Stomach (tissue), 8 donors: ENCODE measurements at regions not wholly inside any gene's neighbourhood (a gene's known extent, or its start where the extent isn't known, plus 50 kb on each side); places are given as distances from the start of the nearest gene placed in this dataset.

Experiments used
- DNase-seq, 2 donors: peaks; one replicate each; pipeline versions ENCODE4 v3.0.0 to v3.0.0-alpha.2; 2013 to 2019
- H3K27ac ChIP-seq, 5 donors: fragments of 200-600 bp in 4 of 5; sonication (generic) in 4 of 5; one replicate each; pipeline ENCODE4 v1.5.1; 2013 to 2019; ENCODE audit warnings: mild to moderate bottlenecking in 1 of 5, moderate library complexity in 1 of 5
- H3K27me3 ChIP-seq, 3 donors: fragments of 200-600 bp; sonication (generic); one replicate each; pipeline ENCODE4 v1.5.1; 2017 to 2019; ENCODE audit warnings: mixed run types in 1 of 3
- H3K36me3 ChIP-seq, 4 donors: fragments of 200-600 bp; sonication (generic); 1 replicate in 3 of 4; 2 replicates in 1 of 4; pipeline ENCODE4 v1.5.1; 2016 to 2019
- H3K4me1 ChIP-seq, 4 donors: fragments of 200-600 bp; sonication (generic); one replicate each; pipeline ENCODE4 v1.5.1; 2016 to 2019
- H3K4me3 ChIP-seq, 4 donors: fragments of 200-600 bp; sonication (generic) in 3 of 4; one replicate each; pipeline ENCODE4 v1.5.1; 2016 to 2019; ENCODE audit warnings: mild to moderate bottlenecking in 1 of 4
- H3K9me3 ChIP-seq, 4 donors: fragments of 200-600 bp; sonication (generic); one replicate each; pipeline ENCODE4 v1.5.1; 2016 to 2019
- CTCF ChIP-seq, 7 experiments: fragments of 450-650 bp in 4 of 7; fragments of 200-600 bp in 3 of 7; sonication (generic) in 3 of 7; IDR thresholded peaks; one replicate each; pipeline ENCODE4 v1.5.1; 2016 to 2019; ENCODE audit warnings: antibody characterized with exemption in 7 of 7, control low read depth in 2 of 7, mild to moderate bottlenecking in 1 of 7
- EP300 ChIP-seq: sonication (generic); formaldehyde crosslinking; IDR thresholded peaks from one replicate; pipeline ENCODE4 v1.6.1; 2017; ENCODE audit warnings: antibody characterized with exemption
- POLR2A ChIP-seq, 4 donors: fragments of 450-650 bp; IDR thresholded peaks; one replicate each; pipeline ENCODE4 v1.6.1; 2016; ENCODE audit warnings: antibody characterized with exemption in 4 of 4, control low read depth in 2 of 4, mild to moderate bottlenecking in 1 of 4, moderate library complexity in 1 of 4
- POLR2AphosphoS5 ChIP-seq, 3 donors: sonication (generic); formaldehyde crosslinking; IDR thresholded peaks; one replicate each; pipeline ENCODE4 v1.6.1; 2016; ENCODE audit warnings: antibody characterized with exemption in 3 of 3
- WGBS, 5 donors: extraction: QIAGEN DNeasy Blood & Tissue Kit in 3 of 5; methylation state at CpG; one replicate each; pipeline versions ENCODE4 v1.1.5 to v1.1.7; 2013 to 2018; 5-methylcytosine and 5-hydroxymethylcytosine counted together
- intact Hi-C: fragments of 100-400 bp; cut with DNase I; formaldehyde crosslinking; loops from one replicate; pipeline ENCODE4 v1.15.1; 2023; ENCODE audit warnings: low total_unique reads
- donor health status: healthy with polysubstance abuse.
- donor health status: Bipolar disorder and iron deficiency.
- donor health status: healthy.

- Histone ChIP-seq H3K27ac (no peak overlapping the region), H3K27me3 (no peaks in the 10 kb centered on the region), H3K4me1 (no peaks in the 10 kb centered on the region), H3K4me3 (no peak overlapping the region), H3K9me3 (no peaks in the 10 kb centered on the region), H3K36me3 (no peaks in the 10 kb centered on the region)
- intact Hi-C loops, result no loop called here
- no peak for TF ChIP-seq POLR2AphosphoS5 (IDR thresholded peaks at IDR 0.05)
- no peak for TF ChIP-seq CTCF (IDR thresholded peaks at IDR 0.05)
- no peak for TF ChIP-seq POLR2A (IDR thresholded peaks at IDR 0.05)
- no peak for TF ChIP-seq EP300
- WGBS, 5 donors, result 48 to 75% (median 65%) methylated on average over 1 of the region's 1 CpG
- DNase-seq, result no peak
Observed at GRCh38 chr4:126790633-126791032, 842.1 kb upstream of the INTU start.

GRCh38 chr4:126794363-126794762 lies 838.4 kb upstream of the INTU start:
- WGBS, 5 donors, result 80 to 94% (median 93%) methylated on average over 2 of the region's 2 CpGs

GRCh38 chr4:126798214-126798613 lies 834.5 kb upstream of the INTU start:
- no peaks in the 10 kb centered on the region for H3K4me1 ChIP-seq
- no peaks in the 10 kb centered on the region for H3K27me3 ChIP-seq
- no peaks in the 10 kb centered on the region for H3K36me3 ChIP-seq
- intact Hi-C loops, result no loop called here
- DNase-seq, result no peak
- no peaks in the 10 kb centered on the region for H3K9me3 ChIP-seq
- H3K4me3 ChIP-seq, result no peak overlapping the region
- WGBS, 5 donors, result 62 to 81% (median 76%) methylated on average over 1 of the region's 1 CpG
- TF ChIP-seq CTCF (IDR thresholded peaks at IDR 0.05), result no peak
- TF ChIP-seq POLR2A (IDR thresholded peaks at IDR 0.05), result no peak
- TF ChIP-seq EP300, result no peak
- no peak for TF ChIP-seq POLR2AphosphoS5 (IDR thresholded peaks at IDR 0.05)
- H3K27ac ChIP-seq, result no peak overlapping the region

More at GRCh38 chr4:126794363-126794762, 838.4 kb upstream of the INTU start:
- H3K4me3 ChIP-seq, result no peak overlapping the region
- no peaks in the 10 kb centered on the region for H3K36me3 ChIP-seq
- no peak overlapping the region for H3K27ac ChIP-seq
- H3K27me3 ChIP-seq, result no peaks in the 10 kb centered on the region
- no peaks in the 10 kb centered on the region for H3K4me1 ChIP-seq
- intact Hi-C loops, result no loop called here
- no peak for DNase-seq
- H3K9me3 ChIP-seq, result no peaks in the 10 kb centered on the region
- TF ChIP-seq POLR2AphosphoS5 (IDR thresholded peaks at IDR 0.05) (no peak), EP300 (no peak), POLR2A (IDR thresholded peaks at IDR 0.05) (no peak), CTCF (IDR thresholded peaks at IDR 0.05) (no peak)

- H3K27ac ChIP-seq, result no peak overlapping the region
- H3K36me3 ChIP-seq, result no peaks in the 10 kb centered on the region
- no peak overlapping the region for H3K4me3 ChIP-seq
- no peaks in the 10 kb centered on the region for H3K4me1 ChIP-seq
- no peaks in the 10 kb centered on the region for H3K9me3 ChIP-seq
- DNase-seq, result peak in 1 of 2 donors; percentile 63
- WGBS, 5 donors, result 56 to 68% (median 62%) methylated on average over 2 of the region's 2 CpGs
- no peaks in the 10 kb centered on the region for H3K27me3 ChIP-seq
- intact Hi-C loops, result no loop called here
- no peak for TF ChIP-seq POLR2A (IDR thresholded peaks at IDR 0.05)
Observed at GRCh38 chr4:126799416-126799815, 833.3 kb upstream of the INTU start.

- H3K9me3 ChIP-seq, result no peaks in the 10 kb centered on the region
- intact Hi-C loops, result no loop called here
- no peak overlapping the region for H3K27ac ChIP-seq
- no peaks in the 10 kb centered on the region for H3K36me3 ChIP-seq
- DNase-seq, result peak in 1 of 2 donors; percentile 12
- H3K27me3 ChIP-seq, result no peaks in the 10 kb centered on the region
- WGBS, 5 donors, result 31 to 44% (median 38%) methylated on average over 5 of the region's 5 CpGs
- no peak for TF ChIP-seq POLR2A (IDR thresholded peaks at IDR 0.05)
- no peak for TF ChIP-seq CTCF (IDR thresholded peaks at IDR 0.05)
- no peak for TF ChIP-seq POLR2AphosphoS5 (IDR thresholded peaks at IDR 0.05)
- TF ChIP-seq EP300, result no peak
- no peaks in the 10 kb centered on the region for H3K4me1 ChIP-seq
- no peak overlapping the region for H3K4me3 ChIP-seq
Observed at GRCh38 chr4:126799971-126800574, 832.7 kb upstream of the INTU start.
